ENCODE measurements at regions not wholly inside any gene's neighbourhood (a gene's known extent, or its start where the extent isn't known, plus 50 kb on each side); places are given as distances from the start of the nearest gene placed in this dataset.

GRCh38 chr18:66440433-66440832 lies 163.5 kb downstream of the CDH19 start (continued):
- TF ChIP-seq RERE (CRISPR knock-in tag; IDR thresholded peaks at IDR 0.05; ENCODE audit: low read depth) = no peak
- peak; percentile 66; the same call in 1 of the 2 replicates for TF ChIP-seq CBX5 (CRISPR knock-in tag; IDR thresholded peaks at IDR 0.05; ENCODE audit: borderline replicate concordance)
- TF ChIP-seq ZNF615 (CRISPR knock-in tag; IDR thresholded peaks at IDR 0.05; ENCODE audit: borderline replicate concordance) = no peak
- no peak for TF ChIP-seq BCL3 (CRISPR knock-in tag; IDR thresholded peaks at IDR 0.05)
- TF ChIP-seq PAF1 (CRISPR knock-in tag; IDR thresholded peaks at IDR 0.05) = no peak
- TF ChIP-seq PRDM15 (CRISPR knock-in tag; IDR thresholded peaks at IDR 0.05) = no peak
- TF ChIP-seq FOXA3 (CRISPR knock-in tag; IDR thresholded peaks at IDR 0.05) = peak; percentile 46; the same call in 1 of the 2 replicates
- no peak for TF ChIP-seq PBX3 (CRISPR knock-in tag; IDR thresholded peaks at IDR 0.05; ENCODE audit: borderline replicate concordance)
- no peak for TF ChIP-seq FOXC1 (CRISPR knock-in tag; IDR thresholded peaks at IDR 0.05; ENCODE audit: borderline replicate concordance)
- peak; percentile 41; the same call in 1 of the 2 replicates for TF ChIP-seq NCOA2 (CRISPR knock-in tag; IDR thresholded peaks at IDR 0.05)
- no peak for TF ChIP-seq ZNF770 (CRISPR knock-in tag; IDR thresholded peaks at IDR 0.05)
- TF ChIP-seq MED1 (CRISPR knock-in tag; IDR thresholded peaks at IDR 0.05) = peak; percentile 67
- TF ChIP-seq ZFX (CRISPR knock-in tag; IDR thresholded peaks at IDR 0.05; ENCODE audit: low read depth) = peak; percentile 55
- 0 out of 2 replicates have a peak, but pooled peaks have one; percentile 19 for TF ChIP-seq ZMYM3 (CRISPR knock-in tag; IDR thresholded peaks at IDR 0.05)
